ENCODE measurements at regions not wholly inside any gene's neighbourhood (a gene's known extent, or its start where the extent isn't known, plus 50 kb on each side); places are given as distances from the start of the nearest gene placed in this dataset.

- TF ChIP-seq CTCF (IDR thresholded peaks at IDR 0.05 in 8 of 11, conservative IDR thresholded peaks at IDR 0.05 in 3 of 11) (no peak), POLR2AphosphoS5 (IDR thresholded peaks at IDR 0.05) (no peak), POLR2A (IDR thresholded peaks at IDR 0.05) (no peak)
Measured at GRCh38 chr5:12669326-12669725, 765.1 kb upstream of the CTNND2 start.
